ENCODE measurements at regions not wholly inside any gene's neighbourhood (a gene's known extent, or its start where the extent isn't known, plus 50 kb on each side); places are given as distances from the start of the nearest gene placed in this dataset.

GRCh38 chr9:116064970-116065369 is 88.6 kb upstream of the PAPPA start:
- TF ChIP-seq, protein P1, sequence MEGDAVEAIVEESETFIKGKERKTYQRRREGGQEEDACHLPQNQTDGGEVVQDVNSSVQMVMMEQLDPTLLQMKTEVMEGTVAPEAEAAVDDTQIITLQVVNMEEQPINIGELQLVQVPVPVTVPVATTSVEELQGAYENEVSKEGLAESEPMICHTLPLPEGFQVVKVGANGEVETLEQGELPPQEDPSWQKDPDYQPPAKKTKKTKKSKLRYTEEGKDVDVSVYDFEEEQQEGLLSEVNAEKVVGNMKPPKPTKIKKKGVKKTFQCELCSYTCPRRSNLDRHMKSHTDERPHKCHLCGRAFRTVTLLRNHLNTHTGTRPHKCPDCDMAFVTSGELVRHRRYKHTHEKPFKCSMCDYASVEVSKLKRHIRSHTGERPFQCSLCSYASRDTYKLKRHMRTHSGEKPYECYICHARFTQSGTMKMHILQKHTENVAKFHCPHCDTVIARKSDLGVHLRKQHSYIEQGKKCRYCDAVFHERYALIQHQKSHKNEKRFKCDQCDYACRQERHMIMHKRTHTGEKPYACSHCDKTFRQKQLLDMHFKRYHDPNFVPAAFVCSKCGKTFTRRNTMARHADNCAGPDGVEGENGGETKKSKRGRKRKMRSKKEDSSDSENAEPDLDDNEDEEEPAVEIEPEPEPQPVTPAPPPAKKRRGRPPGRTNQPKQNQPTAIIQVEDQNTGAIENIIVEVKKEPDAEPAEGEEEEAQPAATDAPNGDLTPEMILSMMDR (IDR thresholded peaks at IDR 0.05), result no peak
- TF ChIP-seq POLR2AphosphoS5 (IDR thresholded peaks at IDR 0.05), result no peak
